Tibial nerve (tissue), 4 donors: ENCODE measurements at regions not wholly inside any gene's neighbourhood (a gene's known extent, or its start where the extent isn't known, plus 50 kb on each side); places are given as distances from the start of the nearest gene placed in this dataset.

Experiments
- EP300 ChIP-seq, 2 donors: sonication (generic); formaldehyde crosslinking; IDR thresholded peaks; one replicate each; pipeline ENCODE4 v1.6.1; 2017; ENCODE audit warnings: antibody characterized with exemption in 2 of 2, mild to moderate bottlenecking in 1 of 2
- POLR2A ChIP-seq, 2 donors: fragments of 450-650 bp; IDR thresholded peaks; one replicate each; pipeline ENCODE4 v1.6.1; 2017; ENCODE audit warnings: antibody characterized with exemption in 2 of 2, mild to moderate bottlenecking in 2 of 2, moderate library complexity in 2 of 2
- TF ChIP-seq, protein P1 (sequence below), 5 experiments: fragments of 200-600 bp in 3 of 5; fragments of 450-650 bp in 2 of 5; sonication (generic) in 3 of 5; IDR thresholded peaks; one replicate each; pipeline ENCODE4 v1.5.1; 2016 to 2019; ENCODE audit warnings: antibody characterized with exemption in 5 of 5, mild to moderate bottlenecking in 3 of 5, moderate library complexity in 2 of 5

DNA sequence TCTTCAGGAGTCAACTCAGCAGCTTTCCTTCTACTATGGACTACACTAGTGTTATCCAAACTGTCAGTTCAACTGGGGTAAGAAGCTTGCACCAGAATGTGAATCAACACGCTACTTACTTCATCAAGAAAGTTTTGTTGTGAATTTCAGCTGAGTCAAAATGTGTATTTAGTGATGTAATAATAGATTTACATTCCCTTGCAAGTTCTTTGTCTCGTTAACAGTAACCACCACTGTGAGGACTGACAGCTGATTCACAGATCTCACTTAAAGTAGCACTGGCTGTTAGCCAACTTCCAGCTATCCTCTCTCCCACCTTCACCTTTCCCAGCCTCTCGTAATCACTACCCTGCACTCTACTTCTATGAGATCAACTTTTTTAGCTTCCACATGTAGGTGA, 445.3 kb downstream of the NTRK2 start:
- TF ChIP-seq, protein P1, sequence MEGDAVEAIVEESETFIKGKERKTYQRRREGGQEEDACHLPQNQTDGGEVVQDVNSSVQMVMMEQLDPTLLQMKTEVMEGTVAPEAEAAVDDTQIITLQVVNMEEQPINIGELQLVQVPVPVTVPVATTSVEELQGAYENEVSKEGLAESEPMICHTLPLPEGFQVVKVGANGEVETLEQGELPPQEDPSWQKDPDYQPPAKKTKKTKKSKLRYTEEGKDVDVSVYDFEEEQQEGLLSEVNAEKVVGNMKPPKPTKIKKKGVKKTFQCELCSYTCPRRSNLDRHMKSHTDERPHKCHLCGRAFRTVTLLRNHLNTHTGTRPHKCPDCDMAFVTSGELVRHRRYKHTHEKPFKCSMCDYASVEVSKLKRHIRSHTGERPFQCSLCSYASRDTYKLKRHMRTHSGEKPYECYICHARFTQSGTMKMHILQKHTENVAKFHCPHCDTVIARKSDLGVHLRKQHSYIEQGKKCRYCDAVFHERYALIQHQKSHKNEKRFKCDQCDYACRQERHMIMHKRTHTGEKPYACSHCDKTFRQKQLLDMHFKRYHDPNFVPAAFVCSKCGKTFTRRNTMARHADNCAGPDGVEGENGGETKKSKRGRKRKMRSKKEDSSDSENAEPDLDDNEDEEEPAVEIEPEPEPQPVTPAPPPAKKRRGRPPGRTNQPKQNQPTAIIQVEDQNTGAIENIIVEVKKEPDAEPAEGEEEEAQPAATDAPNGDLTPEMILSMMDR (IDR thresholded peaks at IDR 0.05), result no peak
- TF ChIP-seq POLR2A (IDR thresholded peaks at IDR 0.05) (no peak), EP300 (IDR thresholded peaks at IDR 0.05) (no peak)
